ENCODE measurements at regions not wholly inside any gene's neighbourhood (a gene's known extent, or its start where the extent isn't known, plus 50 kb on each side); places are given as distances from the start of the nearest gene placed in this dataset.

GRCh38 chr14:82029038-82029437, 495.4 kb upstream of the SEL1L start:
- Histone ChIP-seq H4K20me1 (replicated peaks; ENCODE audit: control insufficient read depth, extremely low read depth, insufficient read depth, low read length) (no peaks in the 10 kb centered on the region), H2AFZ (ENCODE audit: low read depth, low read length) (no peak overlapping the region), H3K9me1 (replicated peaks; ENCODE audit: control insufficient read depth, extremely low read depth, insufficient read depth, low read length) (no peaks in the 10 kb centered on the region), H3K9ac (replicated peaks; ENCODE audit: extremely low read depth, insufficient read depth, low read length) (no peak overlapping the region), H3K79me2 (ENCODE audit: control insufficient read depth, insufficient read depth, low read length) (no peaks in the 10 kb centered on the region), H3K4me2 (ENCODE audit: insufficient read depth, low read length) (no peak overlapping the region), H3K9me3 (replicated peaks; ENCODE audit: control insufficient read depth, insufficient read depth, low read length) (no peaks in the 10 kb centered on the region), H3K27me3 (ENCODE audit: control insufficient read depth in 2 of 2, insufficient read depth in 2 of 2, low read length in 2 of 2) (no peaks in the 10 kb centered on the region), H3K27ac (ENCODE audit: insufficient read depth, low read depth, low read length) (no peak overlapping the region), H3K4me3 (replicated peaks in 1 of 3; ENCODE audit: insufficient read depth in 1 of 3, low read depth in 1 of 3, low read length in 3 of 3) (no peak overlapping the region), H3K36me3 (ENCODE audit: control insufficient read depth in 2 of 2, extremely low read depth in 1 of 2, insufficient read depth in 2 of 2, low read length in 2 of 2) (no peaks in the 10 kb centered on the region), H3K4me1 (ENCODE audit: control insufficient read depth, extremely low read depth, insufficient read depth, low read length) (no peaks in the 10 kb centered on the region)
- intact Hi-C loops (cut with micrococcal nuclease) = no loop called here
- ChIA-PET POLR2A (no interaction called here), CTCF (no interaction called here)
- DNase-seq (ENCODE audit: low read depth, low spot score) (no peak), FAIRE-seq (no peak)
- TF ChIP-seq POLR2A (IDR thresholded peaks at IDR 0.05; ENCODE audit: low read depth, low read length) = no peak
- no peak for TF ChIP-seq EZH2 (IDR thresholded peaks at IDR 0.05; ENCODE audit: borderline replicate concordance, low read depth, low read length, severe bottlenecking)
- TF ChIP-seq POLR2AphosphoS5 (IDR thresholded peaks at IDR 0.05; ENCODE audit: insufficient read depth, low read depth, low read length) = no peak
- TF ChIP-seq GATA2 (IDR thresholded peaks at IDR 0.05; ENCODE audit: insufficient read depth, insufficient read length, low read depth, low read length) = no peak
- TF ChIP-seq FOS (IDR thresholded peaks at IDR 0.05; ENCODE audit: borderline replicate concordance, insufficient read depth, low read length) = no peak
- TF ChIP-seq MAX (IDR thresholded peaks at IDR 0.05; ENCODE audit: insufficient read depth, insufficient read length) = no peak
- no peak for TF ChIP-seq CTCF (IDR thresholded peaks at IDR 0.05; ENCODE audit: extremely low read depth in 1 of 2, insufficient read depth in 1 of 2, low read depth in 1 of 2, low read length in 2 of 2)
- TF ChIP-seq MYC (IDR thresholded peaks at IDR 0.05; ENCODE audit: low read depth, low read length) = no peak
- TF ChIP-seq JUN (IDR thresholded peaks at IDR 0.05; ENCODE audit: borderline replicate concordance, insufficient read depth, insufficient read length, low read depth) = no peak
- no TSS peak for BruUV-seq (replicated peaks)
- dilution Hi-C loops (cut with MboI; ENCODE audit: extremely low pct_ligation_motif_present, low sequenced_read_pairs) = no loop called here
